ENCODE measurements at regions not wholly inside any gene's neighbourhood (a gene's known extent, or its start where the extent isn't known, plus 50 kb on each side); places are given as distances from the start of the nearest gene placed in this dataset.

DNA sequence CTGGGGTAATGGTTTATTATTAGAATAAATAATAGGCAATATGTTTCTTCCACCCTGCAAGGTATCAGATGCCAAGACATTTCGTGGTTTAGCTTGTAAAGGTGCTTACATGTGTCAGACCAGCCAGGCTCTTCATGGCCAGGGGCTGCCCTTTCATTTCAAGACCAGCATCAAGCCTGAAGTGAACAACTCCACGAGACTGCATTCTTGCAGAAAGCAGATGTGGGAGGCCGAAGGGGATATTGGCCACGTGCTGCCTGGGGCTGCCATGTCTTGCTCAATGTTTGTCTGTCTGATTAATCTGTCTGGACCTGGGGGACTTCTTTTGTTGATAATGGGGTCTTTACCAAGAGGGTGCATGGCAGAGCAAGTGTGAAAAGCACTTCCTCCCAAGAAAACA is 294.2 kb upstream of the RBFOX1 start:
- no peaks in the 10 kb centered on the region for H3K36me3 ChIP-seq (ENCODE audit: control insufficient read depth, insufficient read depth, low read length)
- no peaks in the 10 kb centered on the region for H3K27me3 ChIP-seq (ENCODE audit: control insufficient read depth, insufficient read depth, low read length)
- TF ChIP-seq CTCF (IDR thresholded peaks at IDR 0.05; ENCODE audit: insufficient read depth, low read depth, low read length) = no peak
- ChIA-PET CTCF (no interaction called here), POLR2A (no interaction called here)
- H3K4me3 ChIP-seq (ENCODE audit: low read depth, low read length) = no peak overlapping the region
- DNase-seq (ENCODE audit: low read depth) = no peak

DNA sequence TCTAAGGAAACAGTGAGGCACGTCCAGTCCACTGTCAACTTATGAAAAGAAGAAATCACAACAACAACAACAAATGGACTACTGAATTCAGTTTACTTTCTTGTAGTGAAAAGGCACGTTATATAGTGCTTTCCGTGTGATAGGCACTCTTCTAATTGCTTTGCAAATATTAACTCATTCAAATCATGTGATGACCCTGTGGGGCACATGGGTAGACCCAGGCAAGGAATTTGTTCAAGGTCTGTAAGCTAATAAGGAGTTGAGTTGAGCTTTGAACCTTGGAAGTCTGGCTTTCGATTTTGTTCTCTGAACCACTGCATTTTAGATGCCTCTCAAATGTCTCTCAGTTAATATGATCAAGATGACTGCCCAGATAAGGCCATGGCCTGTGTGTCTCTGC is 295.1 kb upstream of the RBFOX1 start:
- TF ChIP-seq CTCF (IDR thresholded peaks at IDR 0.05; ENCODE audit: insufficient read depth, low read depth, low read length) = no peak
- CTCF ChIA-PET = interaction anchor here (1.3 kb wide), 1 partner anchor 17 kb away, joined by 3 read pairs; no protein-coding TSS in a partner anchor
- no peaks in the 10 kb centered on the region for H3K27me3 ChIP-seq (ENCODE audit: control insufficient read depth, insufficient read depth, low read length)
- no peak for DNase-seq (ENCODE audit: low read depth)
- POLR2A ChIA-PET = no interaction called here
- no peaks in the 10 kb centered on the region for H3K36me3 ChIP-seq (ENCODE audit: control insufficient read depth, insufficient read depth, low read length)
- H3K4me3 ChIP-seq (ENCODE audit: low read depth, low read length) = no peak overlapping the region

DNA sequence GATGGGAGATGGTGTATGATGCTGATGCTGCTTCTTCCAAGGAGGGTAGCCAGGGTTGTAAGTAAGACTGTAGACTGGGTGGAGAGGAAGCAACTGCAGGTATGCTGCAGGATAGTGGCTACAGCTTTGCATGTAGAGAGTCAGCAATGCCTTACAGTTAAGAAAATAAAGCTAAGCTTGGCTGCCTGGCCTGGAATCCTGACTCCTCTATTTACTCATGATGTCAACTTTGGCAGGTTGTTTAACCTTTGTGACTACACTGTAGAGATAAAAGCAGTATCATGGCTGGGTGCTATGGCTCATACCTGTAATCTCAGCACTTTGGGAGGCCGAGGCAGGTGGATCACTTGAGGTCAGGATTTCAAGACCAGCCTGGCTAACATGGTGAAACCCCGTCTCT is 301.6 kb upstream of the RBFOX1 start:
- no peaks in the 10 kb centered on the region for H3K36me3 ChIP-seq (ENCODE audit: control insufficient read depth, insufficient read depth, low read length)
- CTCF ChIA-PET = no interaction called here
- POLR2A ChIA-PET = no interaction called here
- no peak overlapping the region for H3K4me3 ChIP-seq (ENCODE audit: low read depth, low read length)
- TF ChIP-seq CTCF (IDR thresholded peaks at IDR 0.05; ENCODE audit: insufficient read depth, low read depth, low read length) = no peak
- H3K27me3 ChIP-seq (ENCODE audit: control insufficient read depth, insufficient read depth, low read length) = no peaks in the 10 kb centered on the region
- no peak for DNase-seq (ENCODE audit: low read depth)

- Histone ChIP-seq H3K36me3 (ENCODE audit: control insufficient read depth, insufficient read depth, low read length) (no peaks in the 10 kb centered on the region), H3K4me3 (ENCODE audit: low read depth, low read length) (no peak overlapping the region), H3K27me3 (ENCODE audit: control insufficient read depth, insufficient read depth, low read length) (no peaks in the 10 kb centered on the region)
- no peak for TF ChIP-seq CTCF (IDR thresholded peaks at IDR 0.05; ENCODE audit: insufficient read depth, low read depth, low read length)
- ChIA-PET CTCF (no interaction called here), POLR2A (no interaction called here)
- DNase-seq (ENCODE audit: low read depth) = no peak
These were observed 305.2 kb upstream of the RBFOX1 start for GRCh38 chr16:7027401-7027800.

- ChIA-PET POLR2A (no interaction called here), CTCF (no interaction called here)
- Histone ChIP-seq H3K27me3 (ENCODE audit: control insufficient read depth, insufficient read depth, low read length) (no peaks in the 10 kb centered on the region), H3K36me3 (ENCODE audit: control insufficient read depth, insufficient read depth, low read length) (no peaks in the 10 kb centered on the region), H3K4me3 (ENCODE audit: low read depth, low read length) (no peak overlapping the region)
- DNase-seq (ENCODE audit: low read depth) = no peak
- no peak for TF ChIP-seq CTCF (IDR thresholded peaks at IDR 0.05; ENCODE audit: insufficient read depth, low read depth, low read length)
These were observed 306.0 kb upstream of the RBFOX1 start for GRCh38 chr16:7026639-7027038.
